ENCODE measurements at regions not wholly inside any gene's neighbourhood (a gene's known extent, or its start where the extent isn't known, plus 50 kb on each side); places are given as distances from the start of the nearest gene placed in this dataset.

GRCh38 chr3:110813541-110813940 lies 258.1 kb upstream of the NECTIN3 start:
- no peak for TF ChIP-seq EZH2 (IDR thresholded peaks at IDR 0.05; ENCODE audit: low read length, unreplicated experiment)
- TF ChIP-seq EZH2phosphoT487 (IDR thresholded peaks at IDR 0.05; ENCODE audit: borderline replicate concordance, low read length), result no peak
- TF ChIP-seq, protein P1, sequence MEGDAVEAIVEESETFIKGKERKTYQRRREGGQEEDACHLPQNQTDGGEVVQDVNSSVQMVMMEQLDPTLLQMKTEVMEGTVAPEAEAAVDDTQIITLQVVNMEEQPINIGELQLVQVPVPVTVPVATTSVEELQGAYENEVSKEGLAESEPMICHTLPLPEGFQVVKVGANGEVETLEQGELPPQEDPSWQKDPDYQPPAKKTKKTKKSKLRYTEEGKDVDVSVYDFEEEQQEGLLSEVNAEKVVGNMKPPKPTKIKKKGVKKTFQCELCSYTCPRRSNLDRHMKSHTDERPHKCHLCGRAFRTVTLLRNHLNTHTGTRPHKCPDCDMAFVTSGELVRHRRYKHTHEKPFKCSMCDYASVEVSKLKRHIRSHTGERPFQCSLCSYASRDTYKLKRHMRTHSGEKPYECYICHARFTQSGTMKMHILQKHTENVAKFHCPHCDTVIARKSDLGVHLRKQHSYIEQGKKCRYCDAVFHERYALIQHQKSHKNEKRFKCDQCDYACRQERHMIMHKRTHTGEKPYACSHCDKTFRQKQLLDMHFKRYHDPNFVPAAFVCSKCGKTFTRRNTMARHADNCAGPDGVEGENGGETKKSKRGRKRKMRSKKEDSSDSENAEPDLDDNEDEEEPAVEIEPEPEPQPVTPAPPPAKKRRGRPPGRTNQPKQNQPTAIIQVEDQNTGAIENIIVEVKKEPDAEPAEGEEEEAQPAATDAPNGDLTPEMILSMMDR (conservative IDR thresholded peaks at IDR 0.05; ENCODE audit: low read depth, low read length), result no peak
- Histone ChIP-seq H3K4me3 (ENCODE audit: low read length) (no peak overlapping the region), H3K27me3 (ENCODE audit: low read length) (no peaks in the 10 kb centered on the region), H3K9ac (ENCODE audit: low read length) (no peak overlapping the region), H3K27ac (ENCODE audit: low read length) (peak overlapping the region; percentile 94), H3K4me2 (ENCODE audit: low read length) (peak overlapping the region; percentile 35), H4K20me1 (ENCODE audit: low read length) (no peaks in the 10 kb centered on the region), H3K9me3 (ENCODE audit: low read length) (no peaks in the 10 kb centered on the region), H3K9me2 (replicated peaks; ENCODE audit: low read length) (no peaks in the 10 kb centered on the region), H3F3A (ENCODE audit: low read length, unreplicated experiment) (peaks cover 19% of the 10 kb centered on the region), H3K36me3 (ENCODE audit: low read depth, low read length) (no peaks in the 10 kb centered on the region), H2AFZ (ENCODE audit: low read length) (no peak overlapping the region), H3K4me1 (ENCODE audit: insufficient read depth, low read length) (peaks cover 61% of the 10 kb centered on the region), H3K79me2 (ENCODE audit: low read length) (no peaks in the 10 kb centered on the region)
- ATAC-seq (no peak), DNase-seq (peak; percentile 27)
- no TSS peak for BruUV-seq (replicated peaks)
- ChIA-PET CTCF (no interaction called here), POLR2A (ENCODE audit: unreplicated experiment) (no interaction called here)
- intact Hi-C loops (cut with micrococcal nuclease), result loop anchor here (5.0 to 10.0 kb wide), 4 partner anchors 156 to 889 kb away; no protein-coding TSS in a partner anchor

DNA sequence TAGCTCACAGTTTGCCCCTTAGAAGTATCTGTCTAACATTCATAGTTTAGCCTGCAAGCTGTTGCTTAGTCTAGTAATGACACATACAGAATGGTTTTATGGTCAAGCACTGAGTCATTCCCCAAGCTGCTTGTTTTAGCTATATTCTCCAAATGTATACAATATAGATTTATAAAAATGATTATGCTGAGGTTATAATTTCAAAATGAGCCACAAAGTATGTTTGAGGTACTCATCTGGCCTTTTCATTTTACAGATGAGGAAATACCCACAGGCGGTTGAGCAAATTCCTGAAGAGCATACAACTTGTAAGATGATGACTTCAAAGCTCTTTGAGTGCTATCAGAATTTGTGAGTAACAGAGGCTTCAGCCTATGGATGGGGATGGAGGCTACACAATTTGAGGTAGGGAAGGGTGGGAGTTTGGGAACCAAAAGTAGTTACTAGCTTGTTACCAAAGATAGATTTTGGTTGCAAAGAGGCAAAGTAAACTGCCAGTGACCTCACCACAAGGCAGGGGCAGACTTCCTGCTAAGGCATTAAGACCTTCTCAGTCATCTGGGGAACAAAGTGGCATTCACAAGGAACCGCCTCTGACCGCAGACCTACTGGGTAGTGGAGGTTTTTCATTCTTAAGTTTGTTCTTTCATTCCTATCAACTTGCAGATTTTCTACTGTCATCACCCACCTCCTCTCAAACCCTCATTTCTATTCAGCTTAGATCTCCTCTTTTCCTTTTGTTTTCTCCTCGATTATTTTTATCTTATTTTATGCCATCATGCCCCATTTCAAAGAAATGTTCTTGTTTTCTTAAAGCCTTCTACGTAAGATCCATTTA lies 257.2 kb upstream of the NECTIN3 start:
- H3K79me2 ChIP-seq (ENCODE audit: low read length), result no peaks in the 10 kb centered on the region
- ATAC-seq (peak; percentile 93), DNase-seq (peak; percentile 92)
- no peaks in the 10 kb centered on the region for H3K36me3 ChIP-seq (ENCODE audit: low read depth, low read length)
- ChIA-PET POLR2A (ENCODE audit: unreplicated experiment) (interaction anchor here (0.6 kb wide), 1 partner anchor 114 kb away, joined by 4 read pairs; no protein-coding TSS in a partner anchor), CTCF (no interaction called here)
- H3K4me1 ChIP-seq (ENCODE audit: insufficient read depth, low read length), result peaks cover 53% of the 10 kb centered on the region
- peaks cover 19% of the 10 kb centered on the region for H3F3A ChIP-seq (ENCODE audit: low read length, unreplicated experiment)
- peak overlapping the region; percentile 94 for H3K27ac ChIP-seq (ENCODE audit: low read length)
- no peaks in the 10 kb centered on the region for H4K20me1 ChIP-seq (ENCODE audit: low read length)
- peak overlapping the region; percentile 4; the same call in 1 of the 2 replicates for H3K4me3 ChIP-seq (ENCODE audit: low read length)
- no TSS peak for BruUV-seq (replicated peaks)
- peak overlapping the region; percentile 56 for H3K9ac ChIP-seq (ENCODE audit: low read length)
- no peak for TF ChIP-seq EZH2phosphoT487 (IDR thresholded peaks at IDR 0.05; ENCODE audit: borderline replicate concordance, low read length)
- no peak for TF ChIP-seq EZH2 (IDR thresholded peaks at IDR 0.05; ENCODE audit: low read length, unreplicated experiment)
- TF ChIP-seq, protein P1 (conservative IDR thresholded peaks at IDR 0.05; ENCODE audit: low read depth, low read length), result no peak
- intact Hi-C loops (cut with micrococcal nuclease), result loop anchor here (1.0 to 10.0 kb wide), 6 partner anchors 157 to 890 kb away; partner anchors contain the start of gene NECTIN3
- H3K9me3 ChIP-seq (ENCODE audit: low read length), result no peaks in the 10 kb centered on the region
- no peaks in the 10 kb centered on the region for H3K9me2 ChIP-seq (replicated peaks; ENCODE audit: low read length)
- peak overlapping the region; percentile 27; the same call in 1 of the 2 replicates for H2AFZ ChIP-seq (ENCODE audit: low read length)
- peak overlapping the region; percentile 62 for H3K4me2 ChIP-seq (ENCODE audit: low read length)
- H3K27me3 ChIP-seq (ENCODE audit: low read length), result no peaks in the 10 kb centered on the region

Data from PC-3 (cell line).